ENCODE measurements at regions not wholly inside any gene's neighbourhood (a gene's known extent, or its start where the extent isn't known, plus 50 kb on each side); places are given as distances from the start of the nearest gene placed in this dataset.

DNA sequence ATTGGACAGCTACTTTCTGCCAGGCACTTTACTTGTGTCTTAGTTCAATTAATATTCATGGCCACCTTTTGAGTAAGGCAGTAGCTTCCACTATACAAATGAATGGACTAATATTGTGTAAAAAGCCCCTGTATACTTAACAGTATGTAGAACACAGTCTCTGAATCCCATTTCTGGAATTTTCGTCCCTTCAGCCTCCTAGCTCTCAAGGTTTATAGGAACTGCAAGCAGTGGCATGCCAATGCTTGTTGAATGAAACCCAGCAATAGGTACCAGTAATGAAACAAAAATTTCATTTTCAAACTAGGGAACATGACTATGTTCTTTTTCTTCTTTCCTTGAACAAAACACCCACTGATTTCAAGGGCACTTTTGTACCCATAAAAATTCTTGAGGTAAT, 361.6 kb downstream of the TDRD3 start:
- DNase-seq: no peak

DNA sequence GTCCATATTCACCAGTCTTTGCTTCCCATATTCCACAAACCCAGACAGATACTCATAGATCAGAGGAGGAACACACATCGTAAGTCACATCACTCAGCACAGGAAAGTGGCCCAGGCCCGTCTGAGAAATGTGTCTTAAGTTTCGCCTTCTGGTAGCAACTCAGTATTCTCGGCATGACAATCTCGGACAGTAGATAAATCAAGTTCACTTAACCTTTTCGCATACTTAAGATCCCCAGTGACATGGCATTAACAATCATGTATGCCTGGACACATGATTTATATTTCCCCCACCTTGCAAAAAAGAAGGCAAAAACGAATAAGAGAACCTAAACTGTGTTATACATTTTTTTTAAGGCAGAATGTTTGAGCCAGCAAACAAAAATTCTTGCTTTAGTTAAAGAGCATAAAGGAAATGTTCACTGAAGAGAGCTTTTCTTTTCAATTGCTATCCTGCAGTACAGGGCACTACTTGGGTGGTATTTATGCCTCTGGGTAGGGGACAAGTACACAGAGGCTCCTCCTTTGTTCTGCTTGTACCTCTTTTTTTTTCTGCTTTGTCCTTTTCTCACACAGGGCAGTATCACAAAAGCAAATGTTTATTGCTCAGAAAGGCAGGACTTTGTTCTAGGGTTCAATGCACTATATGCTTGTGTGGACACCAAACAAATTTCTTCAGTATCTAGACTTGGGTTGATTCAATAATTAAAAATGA, 360.6 kb downstream of the TDRD3 start:
- no peak for DNase-seq

DNA sequence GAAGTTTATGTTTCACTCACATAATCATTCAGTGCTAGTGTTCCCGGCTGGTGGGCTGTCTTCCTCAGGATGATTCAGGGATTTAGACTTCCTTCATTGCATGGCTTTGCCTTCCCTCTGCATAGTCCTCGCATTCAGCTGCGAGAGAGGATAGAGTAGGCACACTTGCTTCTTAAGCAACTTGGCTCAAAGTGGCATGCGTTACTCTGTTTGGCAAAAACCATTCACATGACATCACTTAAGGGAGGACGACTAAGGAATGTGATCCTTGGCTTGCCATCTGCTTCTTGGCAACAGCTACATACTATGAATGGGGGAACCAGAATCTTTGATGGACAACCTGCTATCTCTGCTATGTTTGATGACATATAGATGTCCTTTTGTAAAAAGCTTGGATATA, 359.3 kb downstream of the TDRD3 start:
- DNase-seq: no peak

DNA sequence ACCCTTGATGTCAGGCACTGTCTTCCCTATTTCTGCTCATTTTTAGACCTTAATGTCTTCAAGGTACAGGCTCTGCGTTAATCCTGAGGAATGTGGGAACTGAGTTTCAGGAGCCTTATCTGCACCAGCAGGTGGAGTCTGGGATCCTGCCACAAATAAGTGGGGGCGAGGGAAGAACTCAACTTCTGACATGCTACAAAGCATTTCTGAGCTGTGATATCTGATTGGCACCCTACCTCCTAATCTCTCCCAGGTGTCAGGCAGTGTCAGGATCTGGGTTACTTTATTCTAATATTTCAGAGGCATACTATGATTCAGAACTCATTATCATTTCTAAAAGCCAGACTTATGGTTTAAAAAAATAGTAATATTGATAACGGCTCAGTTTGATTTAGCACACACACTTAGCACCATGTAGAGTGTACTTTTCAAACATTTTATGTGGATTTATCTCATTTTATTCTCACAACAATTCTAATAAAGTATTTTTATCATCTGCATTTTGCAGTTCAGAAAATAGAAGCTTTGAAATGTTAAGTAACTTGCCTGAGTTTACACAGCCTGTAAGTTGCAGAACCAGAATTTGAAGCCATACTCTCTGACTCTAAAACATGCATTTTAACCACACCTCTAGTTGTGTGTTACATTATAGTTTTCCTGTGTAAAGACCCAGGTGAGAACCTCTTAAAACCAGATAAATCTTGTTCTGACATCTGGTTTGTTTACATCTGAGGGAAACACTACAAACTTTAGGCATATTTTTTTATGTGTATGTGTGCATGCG, 358.6 kb downstream of the TDRD3 start:
- DNase-seq: no peak

DNA sequence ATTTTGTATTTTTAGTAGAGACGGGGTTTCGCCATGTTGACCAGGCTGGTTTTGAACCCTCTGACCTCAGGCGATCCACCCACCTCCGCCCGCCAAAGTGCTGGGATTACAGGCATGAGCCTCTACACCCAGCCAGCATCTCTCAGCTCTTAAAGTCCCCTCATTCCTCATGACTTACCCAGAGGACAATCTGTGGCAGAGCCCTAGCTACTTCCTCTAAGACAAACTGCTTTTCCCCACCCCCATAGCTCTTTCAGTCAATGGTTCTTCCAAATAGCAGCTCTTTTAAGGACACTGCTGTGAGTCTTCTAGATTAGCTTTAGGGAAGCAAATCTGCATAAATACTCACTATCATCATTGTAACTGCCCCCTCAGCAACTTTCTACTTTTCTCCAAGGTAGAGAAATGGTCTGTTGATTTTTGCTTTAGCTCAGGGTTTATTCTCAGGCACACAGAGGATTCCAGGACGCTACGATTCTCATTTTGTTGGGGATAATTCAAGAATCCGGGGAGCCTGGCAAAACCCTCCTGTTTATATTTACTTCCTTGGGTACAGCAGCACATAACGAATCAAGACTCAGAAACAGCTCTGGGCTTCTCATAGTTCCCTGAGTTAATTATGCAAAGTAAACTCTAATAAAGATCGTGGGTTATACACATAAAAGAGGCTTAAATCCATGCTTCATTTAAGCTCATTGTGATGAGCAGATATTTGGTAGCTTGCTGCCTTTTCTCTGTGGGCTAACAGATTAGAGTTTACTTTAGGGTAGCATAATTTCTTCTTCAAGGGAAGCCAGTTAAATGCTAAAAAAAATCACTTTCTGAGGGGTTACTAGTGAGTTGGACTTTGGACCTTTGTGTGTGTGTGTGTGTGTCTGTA, 357.4 kb downstream of the TDRD3 start:
- DNase-seq: no peak

DNA sequence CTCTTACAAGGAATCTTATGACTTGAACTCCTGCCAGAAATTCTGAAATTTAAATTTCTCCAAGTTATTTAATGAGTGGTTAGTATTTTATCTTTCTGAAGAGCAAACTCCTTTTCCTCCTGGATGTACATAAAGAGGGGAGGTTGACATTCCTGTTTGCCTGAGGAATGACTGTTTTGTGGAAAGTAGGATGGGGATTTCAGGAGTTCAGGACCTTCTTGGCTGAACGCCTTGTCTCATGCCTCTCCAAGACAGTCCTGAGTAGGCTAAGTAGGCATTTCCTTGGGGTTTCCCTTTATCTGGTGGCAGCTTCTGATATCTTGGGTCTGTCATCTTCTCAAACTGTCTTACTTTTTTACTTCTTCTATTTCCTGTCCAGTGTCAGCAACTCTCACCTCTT, 356.6 kb downstream of the TDRD3 start:
- no peak for DNase-seq

DNA sequence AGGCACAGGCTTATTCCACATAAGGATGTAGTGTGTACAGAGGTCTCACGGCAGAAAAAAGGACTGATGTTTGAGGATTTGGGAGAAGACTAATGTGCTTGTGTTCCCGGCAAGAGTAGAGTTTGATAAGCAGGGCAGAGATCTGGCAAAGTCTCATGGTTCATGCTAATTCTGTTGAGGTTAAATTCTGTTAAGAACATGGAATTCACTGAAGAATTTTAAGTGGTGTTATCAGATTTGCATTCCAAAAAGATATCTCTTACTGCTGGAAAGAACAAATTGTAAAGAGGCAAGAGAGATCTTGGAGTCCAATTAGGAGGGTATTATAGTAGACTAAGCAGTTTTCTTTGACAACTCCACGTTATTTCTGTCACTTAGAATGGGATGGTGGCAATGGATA, 348.3 kb downstream of the TDRD3 start:
- no peak for DNase-seq

DNA sequence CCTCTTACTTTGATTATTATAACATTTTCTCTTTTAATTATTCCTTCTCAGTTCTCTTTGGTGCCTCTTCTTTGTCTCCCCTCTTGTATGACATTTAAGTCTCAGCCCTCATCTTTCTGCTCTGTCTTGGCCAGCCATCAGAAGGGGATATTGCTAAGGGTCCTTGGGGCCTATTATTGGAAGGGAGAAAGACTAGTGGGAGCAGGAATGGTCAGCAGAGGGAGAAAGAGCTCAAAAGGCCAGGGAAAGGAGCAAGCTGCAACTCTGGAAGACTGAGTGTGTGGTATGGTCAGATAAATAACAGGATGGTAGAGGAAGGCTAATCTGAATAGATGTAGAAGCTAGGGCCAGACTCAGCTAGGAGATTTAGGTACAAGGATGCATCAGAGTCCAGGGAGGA, 336.9 kb downstream of the TDRD3 start:
- DNase-seq: no peak

DNA sequence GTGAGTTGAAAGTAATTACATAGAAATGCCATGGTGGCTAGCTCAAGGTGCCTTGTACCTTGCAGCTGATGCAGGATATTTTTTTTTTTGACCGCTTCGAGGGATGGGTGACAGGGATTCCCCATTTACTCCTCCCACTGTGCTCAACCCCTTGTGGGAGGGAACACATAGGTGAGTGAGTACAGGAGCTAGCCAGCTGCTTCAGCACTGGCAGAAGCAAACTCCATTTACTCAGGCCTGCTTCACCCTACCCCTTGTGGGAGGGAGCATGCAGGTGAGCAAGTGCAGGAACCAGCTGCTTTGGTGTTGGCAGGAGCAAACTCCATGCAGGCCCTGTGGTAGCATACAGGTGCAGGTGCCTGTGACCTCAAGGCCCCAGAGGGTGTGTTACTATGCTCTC, 330.1 kb downstream of the TDRD3 start:
- no peak for DNase-seq

DNA sequence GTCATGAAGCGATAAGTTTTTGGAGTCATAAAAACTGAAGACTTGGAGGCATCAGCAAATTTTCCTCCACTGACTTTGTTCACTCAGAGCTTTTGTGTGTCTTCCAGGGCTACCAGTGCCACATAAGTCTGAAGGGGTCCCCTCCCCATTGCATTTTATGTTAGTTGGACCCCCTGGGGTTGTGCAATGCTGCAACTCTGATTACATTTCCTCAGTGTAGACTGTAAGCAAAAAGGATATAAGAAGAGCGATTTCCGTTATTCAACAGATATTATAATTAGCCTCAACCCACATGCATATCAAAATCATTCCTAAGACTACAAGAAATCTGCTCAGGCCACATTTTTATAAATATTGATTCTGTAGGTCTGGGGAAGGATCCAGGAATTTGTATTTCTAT, 324.0 kb downstream of the TDRD3 start:
- no peak for DNase-seq

DNA sequence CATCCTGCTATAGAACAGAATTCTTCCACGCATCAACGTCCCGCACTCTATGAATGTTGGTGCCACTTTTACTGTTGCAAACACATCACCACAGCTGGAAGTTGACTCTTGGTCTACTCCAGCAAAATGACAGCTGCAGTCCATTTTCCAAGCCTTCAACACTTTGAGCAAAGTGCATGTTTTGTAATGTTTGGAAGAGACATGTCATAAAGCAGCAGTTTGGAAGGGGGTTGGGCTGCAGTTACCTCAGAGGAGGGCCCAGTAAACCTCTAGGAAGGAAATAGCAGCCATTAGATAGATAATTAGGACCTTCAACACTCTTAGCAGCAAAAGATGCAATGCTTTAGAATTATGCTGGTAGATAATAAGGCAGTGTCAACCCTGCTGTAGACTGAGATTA, 323.6 kb downstream of the TDRD3 start:
- no peak for DNase-seq

DNA sequence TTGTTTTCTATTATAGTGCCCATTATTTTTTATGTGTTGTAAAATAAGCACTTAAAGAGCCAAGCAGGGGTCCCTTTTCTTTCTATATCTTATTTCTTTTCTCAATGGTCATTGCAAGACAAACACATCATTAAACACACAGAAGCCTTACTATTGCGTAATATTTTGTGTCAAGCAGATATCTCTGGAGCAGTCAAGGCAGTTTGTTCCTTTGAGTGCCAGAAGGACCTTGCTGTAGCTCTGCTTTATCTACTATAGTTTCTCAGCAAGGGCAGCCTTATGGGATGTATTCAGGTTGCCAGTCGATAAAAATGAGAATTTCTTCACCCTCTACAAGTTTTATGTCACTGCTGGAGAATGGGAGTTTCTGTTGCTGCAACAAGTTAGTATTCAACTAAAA, 319.3 kb downstream of the TDRD3 start:
- no peak for DNase-seq

DNA sequence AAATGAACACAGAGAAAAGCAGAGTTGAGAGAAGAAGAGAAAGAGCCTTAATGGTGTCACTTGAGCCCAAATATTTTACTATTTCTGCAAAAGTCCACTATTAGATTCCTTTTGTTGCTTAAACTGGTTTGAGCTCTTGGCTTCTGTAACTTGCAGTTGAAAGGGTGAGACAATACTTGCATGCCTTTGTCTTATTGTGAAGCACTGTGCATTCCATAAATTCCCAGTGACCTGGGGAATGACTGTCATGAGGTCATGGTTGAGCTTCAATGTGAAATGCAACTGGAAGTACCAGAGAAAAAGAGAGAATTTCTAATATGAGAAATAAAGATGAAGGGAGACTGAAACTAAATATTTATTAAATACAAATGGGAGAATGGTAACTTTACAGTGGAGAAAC, 310.9 kb downstream of the TDRD3 start:
- no peak for DNase-seq

DNA sequence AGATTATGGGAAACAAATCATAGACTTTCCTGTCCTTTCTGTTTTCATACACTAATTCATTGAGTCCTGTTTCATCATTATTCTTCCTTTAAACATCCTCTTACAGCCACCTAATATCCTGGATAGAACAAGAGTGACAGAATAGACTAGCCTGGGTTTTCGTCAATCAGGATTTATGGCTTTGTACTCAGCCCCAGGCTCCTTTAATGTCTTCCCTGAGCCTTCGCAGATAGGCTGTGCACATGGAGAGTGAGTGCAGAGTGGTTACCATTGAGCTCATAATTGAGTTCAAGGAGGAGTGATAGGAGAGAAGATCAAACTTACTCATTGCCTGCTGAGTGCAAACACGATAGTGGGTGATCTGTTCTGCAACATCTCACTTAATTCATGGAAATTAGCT, 304.9 kb downstream of the TDRD3 start:
- no peak for DNase-seq

DNA sequence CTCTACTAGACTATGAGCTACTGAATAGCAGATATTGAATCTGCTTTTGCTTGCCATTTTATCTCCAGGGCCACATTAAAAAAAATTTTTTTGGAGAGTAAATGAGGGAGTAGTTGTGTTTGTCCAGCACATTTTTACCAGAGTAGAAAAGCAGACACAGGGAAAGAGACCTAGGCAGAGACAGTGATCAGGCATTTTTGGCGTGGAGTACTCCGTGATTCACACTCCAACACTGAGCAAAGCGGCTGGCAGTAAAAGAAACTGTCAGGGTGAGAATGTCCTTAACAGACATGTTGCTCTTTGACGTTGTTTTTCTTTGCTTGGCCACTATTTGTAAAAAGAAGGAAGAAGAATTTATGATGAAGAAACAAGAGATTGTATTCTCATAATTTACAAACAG, 304.0 kb downstream of the TDRD3 start:
- DNase-seq: no peak

DNA sequence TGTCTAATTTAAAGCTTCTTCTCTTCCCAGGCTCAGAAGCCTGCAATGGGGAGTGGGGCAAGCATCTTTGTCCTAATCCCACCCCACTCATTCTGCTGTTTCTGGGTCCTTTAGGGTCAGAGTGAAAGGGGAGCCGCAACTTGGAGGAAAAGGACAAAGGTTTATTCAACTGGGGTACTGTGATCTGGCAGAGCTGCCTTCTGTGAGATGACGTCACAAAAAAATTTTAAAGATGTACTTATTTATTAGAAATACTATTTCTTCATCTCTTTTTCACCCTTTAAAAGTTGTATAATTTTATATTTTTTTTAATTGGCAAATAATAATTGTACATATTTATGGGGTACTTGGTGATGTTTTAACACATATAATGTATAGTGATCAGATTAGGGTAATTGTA, 302.6 kb downstream of the TDRD3 start:
- no peak for DNase-seq

DNA sequence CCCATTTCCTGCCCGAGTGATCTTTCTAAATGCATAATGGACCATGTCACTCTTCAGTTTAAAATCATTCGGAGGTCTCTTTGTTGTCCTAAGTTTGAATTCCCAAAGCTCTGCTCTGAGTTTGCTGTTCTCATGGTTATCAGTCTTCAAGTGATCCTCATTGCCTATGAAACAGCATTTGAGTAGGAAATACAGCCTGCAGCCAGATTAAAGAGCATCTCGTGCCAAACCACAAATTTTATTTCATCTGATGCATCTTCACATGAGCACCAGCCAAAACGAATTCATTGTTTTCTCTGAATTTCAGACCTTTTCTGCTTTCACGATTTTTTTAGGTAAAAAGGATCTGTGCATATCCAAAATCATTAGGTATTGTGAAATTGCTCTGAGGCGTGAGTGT, 299.6 kb downstream of the TDRD3 start:
- DNase-seq: no peak

DNA sequence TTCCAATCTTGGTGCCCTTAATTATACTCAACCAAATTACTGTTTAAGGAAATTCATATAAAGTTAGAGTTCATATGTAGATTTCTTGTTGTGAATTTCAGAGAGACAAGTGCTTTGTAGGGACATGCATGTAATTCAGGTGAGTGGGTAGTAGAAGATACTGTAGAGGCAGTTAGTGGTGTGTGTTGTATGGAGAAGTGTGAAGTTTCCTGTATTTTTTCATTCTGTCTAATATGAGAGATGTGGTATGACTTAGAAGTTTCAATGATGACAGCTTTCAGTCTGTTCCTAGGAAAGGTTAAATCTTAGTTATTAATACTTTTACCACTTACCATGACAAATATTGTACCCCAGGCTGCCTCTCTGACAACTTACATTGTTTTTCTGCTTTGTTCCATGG, 294.2 kb downstream of the TDRD3 start:
- DNase-seq: no peak

DNA sequence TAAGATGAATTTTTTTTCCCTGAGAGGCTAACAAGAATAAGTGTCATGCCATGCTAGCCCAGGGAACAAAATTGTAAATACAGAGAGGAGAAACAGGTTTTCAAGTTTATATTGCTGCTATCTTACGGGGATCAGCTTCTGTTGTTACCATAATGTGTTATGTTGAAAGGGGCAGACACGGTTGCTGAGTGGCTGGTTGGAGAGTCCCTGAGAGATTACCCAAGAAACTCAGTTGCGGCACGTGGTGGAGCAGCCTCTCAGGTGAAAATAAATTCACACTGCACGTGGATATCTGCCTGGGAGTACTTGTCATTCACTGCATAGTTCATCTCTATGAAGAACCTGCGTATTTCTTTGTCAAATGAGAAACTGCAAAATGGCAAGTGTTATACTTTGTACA, 293.6 kb downstream of the TDRD3 start:
- no peak for DNase-seq

DNA sequence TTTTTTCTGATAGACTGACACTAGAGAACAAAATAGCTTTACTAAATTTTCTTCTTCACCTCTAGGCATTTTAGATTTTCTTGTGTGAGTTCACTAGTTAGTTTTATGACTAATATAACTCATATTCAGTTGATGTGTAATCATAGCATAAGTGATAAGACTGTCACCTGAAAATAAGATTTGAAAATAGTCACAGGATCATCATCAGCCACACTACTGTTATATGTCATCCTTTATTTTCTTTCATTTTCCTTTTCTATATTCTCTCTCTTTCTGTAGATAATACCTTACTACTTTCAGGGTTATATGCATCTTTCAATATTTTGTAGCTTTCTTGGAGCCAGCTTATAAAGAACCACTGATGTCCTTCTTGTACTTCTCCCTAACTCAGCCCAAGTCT, 292.6 kb downstream of the TDRD3 start:
- no peak for DNase-seq

DNA sequence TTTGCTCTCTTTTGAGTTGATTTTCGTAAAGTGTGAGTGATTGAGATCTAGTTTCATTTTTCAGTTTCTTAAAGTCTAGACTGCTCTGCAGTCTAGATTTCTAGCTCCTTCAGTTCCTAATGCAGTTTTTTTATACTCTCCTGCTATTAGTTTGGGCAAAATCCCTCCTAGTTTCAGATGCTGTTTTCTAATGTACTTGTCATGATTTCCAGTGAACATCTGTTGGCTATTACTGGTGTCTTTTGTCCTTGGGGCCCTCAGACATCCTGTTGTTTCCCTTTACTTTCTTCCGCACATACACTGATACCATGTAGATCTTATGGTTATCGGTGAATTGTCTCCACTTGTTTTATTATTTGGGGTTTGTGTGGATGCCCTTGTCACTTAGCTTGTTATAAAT, 292.1 kb downstream of the TDRD3 start:
- DNase-seq: no peak

DNA sequence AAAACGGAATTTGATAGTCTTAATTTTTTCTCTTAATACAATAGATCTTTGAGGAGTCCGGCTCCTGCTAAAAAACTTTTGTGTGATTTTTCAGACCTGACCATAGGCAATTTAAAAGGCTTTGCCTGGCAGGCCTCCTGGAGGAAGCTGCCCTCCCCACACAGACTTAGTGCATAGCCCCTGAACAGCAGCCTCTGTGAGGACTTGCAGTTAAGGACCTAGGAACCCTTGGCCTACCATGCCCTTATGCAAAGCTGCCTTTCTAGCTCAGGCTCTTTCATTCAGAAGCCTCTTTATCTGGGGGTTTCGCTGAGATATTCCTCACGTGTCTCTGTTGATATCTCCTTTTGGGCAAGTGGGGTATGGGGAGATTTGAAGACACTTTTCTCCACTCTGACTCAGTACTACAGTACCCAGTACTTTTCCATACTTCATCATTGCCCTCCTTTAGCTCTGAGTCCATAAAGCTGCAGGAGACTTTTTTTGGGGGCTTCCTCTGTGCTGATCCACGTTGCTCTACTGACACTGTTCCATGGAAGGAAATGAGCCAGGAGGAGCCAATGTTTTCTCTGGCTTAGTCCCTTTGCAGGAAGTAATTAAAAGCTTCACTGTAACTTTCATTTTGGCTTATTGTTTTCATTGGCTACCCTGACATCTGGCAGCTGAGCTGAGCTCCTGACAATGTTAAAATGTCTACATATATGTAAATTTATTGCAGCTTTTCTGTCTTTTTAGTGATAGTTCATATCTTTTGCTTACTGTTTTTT, 283.1 kb downstream of the TDRD3 start:
- DNase-seq: no peak

DNA sequence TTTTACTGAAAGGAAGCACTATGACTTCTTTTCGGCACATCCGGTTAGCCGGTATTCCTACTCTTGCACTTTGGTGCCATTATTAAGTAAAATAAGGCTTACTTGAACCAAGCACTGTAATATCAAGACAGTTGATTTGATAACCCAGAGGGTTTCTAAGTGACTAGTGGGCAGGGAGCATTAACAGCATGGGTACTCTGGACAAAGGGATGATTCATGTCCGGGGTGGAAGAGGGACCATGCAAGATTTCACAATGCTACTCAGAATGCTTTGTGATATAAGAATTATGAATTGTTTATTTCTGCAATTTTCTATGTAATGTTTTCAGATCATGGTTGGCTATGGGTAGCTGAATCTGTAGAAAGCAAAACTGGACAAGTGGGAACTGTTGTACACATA, 282.1 kb downstream of the TDRD3 start:
- no peak for DNase-seq
